Common myeloid progenitor, CD34-positive (primary cell): ENCODE measurements at regions not wholly inside any gene's neighbourhood (a gene's known extent, or its start where the extent isn't known, plus 50 kb on each side); places are given as distances from the start of the nearest gene placed in this dataset.

Experiments
- CTCF ChIA-PET: fragments of 350-600 bp; sonication (Branson Sonifier 250); formaldehyde crosslinking; loops from one replicate; lab custom pipeline; 2021; ENCODE audit warnings: antibody characterized with exemption; lab: Charles Lee
- POLR2A ChIA-PET: fragments of 350-600 bp; sonication (Branson Sonifier 250); formaldehyde crosslinking; loops from one replicate; lab custom pipeline; 2021; ENCODE audit warnings: antibody characterized with exemption; lab: Charles Lee
- DNase-seq, 3 donors: peaks; one replicate each; pipeline versions ENCODE4 v3.0.0 to v3.0.0-alpha.2; 2013
- H3K27ac ChIP-seq, 2 experiments: 1 replicate in 1 of 2; 2 replicates in 1 of 2; pipeline ENCODE4 v1.7.0; 2013; ENCODE audit warnings: inconsistent platforms in 2 of 2, low read length in 2 of 2, mild to moderate bottlenecking in 2 of 2, low read depth in 1 of 2, moderate library complexity in 1 of 2; ENCODE audit not compliant: severe bottlenecking in 2 of 2, insufficient read depth in 1 of 2, poor library complexity in 1 of 2
- H3K27me3 ChIP-seq, 5 experiments: replicated peaks in 2 of 5; 1 replicate in 3 of 5; 2 replicates in 2 of 5; pipeline versions ENCODE4 v1.6.1 to v1.7.0; 2013; ENCODE audit warnings: low read length in 4 of 5, mild to moderate bottlenecking in 2 of 5, moderate library complexity in 2 of 5, inconsistent platforms in 1 of 5; ENCODE audit not compliant: insufficient read depth in 5 of 5, control insufficient read depth in 4 of 5
- H3K36me3 ChIP-seq, 4 experiments: 1 replicate in 2 of 4; 2 replicates in 2 of 4; pipeline versions ENCODE4 v1.6.1 to v1.7.0; 2013; ENCODE audit warnings: low read length in 3 of 4, control low read depth in 1 of 4, mild to moderate bottlenecking in 1 of 4; ENCODE audit not compliant: control insufficient read depth in 4 of 4, insufficient read depth in 4 of 4
- H3K4me1 ChIP-seq, 4 experiments: 1 replicate in 3 of 4; 2 replicates in 1 of 4; pipeline versions ENCODE4 v1.6.1 to v1.7.1; 2013; ENCODE audit warnings: low read length in 3 of 4, mild to moderate bottlenecking in 3 of 4, control low read depth in 1 of 4, inconsistent platforms in 1 of 4, moderate library complexity in 1 of 4; ENCODE audit not compliant: control insufficient read depth in 4 of 4, insufficient read depth in 4 of 4; ENCODE audit errors: control extremely low read depth in 1 of 4
- H3K4me3 ChIP-seq, 7 experiments: 1 replicate in 4 of 7; 2 replicates in 3 of 7; pipeline versions ENCODE4 v1.5.1 to v1.7.0; 2013; ENCODE audit warnings: mild to moderate bottlenecking in 7 of 7, low read length in 6 of 7, moderate library complexity in 6 of 7, inconsistent platforms in 2 of 7, low read depth in 2 of 7, control low read depth in 1 of 7; ENCODE audit not compliant: insufficient read depth in 4 of 7, control insufficient read depth in 1 of 7; ENCODE audit errors: extremely low read depth in 1 of 7
- H3K9me3 ChIP-seq, 5 experiments: 1 replicate in 4 of 5; 2 replicates in 1 of 5; pipeline versions ENCODE4 v1.6.1 to v1.7.1; 2013; ENCODE audit warnings: low read length in 4 of 5, mild to moderate bottlenecking in 2 of 5, inconsistent platforms in 1 of 5, low read depth in 1 of 5, moderate library complexity in 1 of 5; ENCODE audit not compliant: control insufficient read depth in 4 of 5, insufficient read depth in 2 of 5; ENCODE audit errors: control extremely low read depth in 1 of 5
- WGBS: methylation state at CpG from one replicate; pipeline ENCODE4 v1.1.5; 2013; ENCODE audit not compliant: insufficient coverage; 5-methylcytosine and 5-hydroxymethylcytosine counted together

DNA sequence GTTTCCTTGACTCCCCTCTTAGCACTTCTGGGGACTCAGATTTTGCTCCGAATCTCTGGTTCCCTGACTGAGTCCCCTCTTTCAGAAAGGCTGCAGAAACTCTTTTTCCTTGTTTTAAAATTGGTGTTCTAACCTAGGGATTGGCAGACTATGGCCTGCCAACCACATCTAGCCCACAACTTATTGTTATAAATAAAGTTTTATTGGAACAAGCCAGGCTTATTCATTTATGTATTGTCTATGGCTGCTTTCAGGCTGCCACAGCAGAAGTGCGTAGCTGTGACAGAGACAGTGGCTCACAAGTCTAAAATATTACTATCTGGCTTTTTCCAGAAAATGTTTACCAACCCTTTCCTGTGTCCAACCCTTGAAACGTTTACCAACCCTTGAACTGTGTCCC lies 81.7 kb downstream of the IER5 start:
- ChIA-PET CTCF (interaction anchor here (1.5 to 3.3 kb wide), 3 partner anchors 17 to 131 kb away, joined by 5 to 12 read pairs (median 11); no protein-coding TSS in a partner anchor), POLR2A (no interaction called here)
- Histone ChIP-seq H3K27me3 (peaks cover 0 to 6% (median 0%) of the 10 kb centered on the region in 5 experiments), H3K9me3 (peaks cover 0 to 17% (median 12%) of the 10 kb centered on the region in 5 experiments), H3K36me3 (no peaks in the 10 kb centered on the region), H3K27ac (no peak overlapping the region), H3K4me1 (peaks cover 0 to 4% (median 0%) of the 10 kb centered on the region in 4 experiments), H3K4me3 (no peak overlapping the region)
- WGBS = no CpG with 5 or more reads among the region's 3 CpGs
- no peak for DNase-seq

DNA sequence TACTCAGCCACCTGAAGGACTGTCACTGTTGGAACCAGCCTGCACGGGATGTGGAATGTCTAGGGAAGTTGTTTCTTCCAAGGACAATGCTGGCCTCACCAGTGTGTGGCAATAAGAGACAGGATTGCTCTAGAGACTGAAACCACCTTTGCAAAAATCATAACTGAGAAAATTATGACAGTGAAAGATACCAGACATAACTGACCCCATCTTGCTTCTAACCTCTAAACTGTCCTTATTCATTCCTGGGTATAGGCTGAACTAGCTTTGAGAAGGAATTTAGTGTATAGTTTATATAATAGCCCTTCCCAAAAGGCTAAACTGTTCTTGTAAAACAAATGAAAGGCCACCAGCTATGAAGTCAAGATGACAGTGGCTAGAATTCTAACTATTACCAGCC lies 83.6 kb downstream of the IER5 start:
- H3K27ac ChIP-seq = no peak overlapping the region
- WGBS = no CpG with 5 or more reads among the region's 1 CpG
- peaks cover 0 to 8% (median 0%) of the 10 kb centered on the region in 5 experiments for H3K27me3 ChIP-seq
- no peaks in the 10 kb centered on the region for H3K36me3 ChIP-seq
- POLR2A ChIA-PET = no interaction called here
- no peak overlapping the region for H3K4me3 ChIP-seq
- CTCF ChIA-PET = interaction anchor here (1.2 kb wide), 1 partner anchor 88 kb away, joined by 3 read pairs; no protein-coding TSS in a partner anchor
- no peaks in the 10 kb centered on the region for H3K4me1 ChIP-seq
- no peak for DNase-seq
- H3K9me3 ChIP-seq = peaks cover 0 to 17% (median 12%) of the 10 kb centered on the region in 5 experiments

GRCh38 chr1:181173761-181174447 lies 85.4 kb downstream of the IER5 start:
- H3K36me3 ChIP-seq = no peaks in the 10 kb centered on the region
- no peak for DNase-seq
- ChIA-PET POLR2A (no interaction called here), CTCF (interaction anchor here (0.6 kb wide), 1 partner anchor 15 kb away, joined by 3 read pairs; no protein-coding TSS in a partner anchor)
- H3K4me3 ChIP-seq = no peak overlapping the region
- H3K9me3 ChIP-seq = peaks cover 0 to 17% (median 12%) of the 10 kb centered on the region in 5 experiments
- H3K27me3 ChIP-seq = peaks cover 0 to 3% (median 0%) of the 10 kb centered on the region in 5 experiments
- H3K4me1 ChIP-seq = no peaks in the 10 kb centered on the region
- H3K27ac ChIP-seq = no peak overlapping the region
- WGBS = 75% methylated on average over 4 of the region's 6 CpGs

- Histone ChIP-seq H3K27me3 (peaks cover 0 to 3% (median 0%) of the 10 kb centered on the region in 5 experiments), H3K27ac (no peak overlapping the region), H3K36me3 (no peaks in the 10 kb centered on the region), H3K9me3 (peaks cover 0 to 17% (median 12%) of the 10 kb centered on the region in 5 experiments), H3K4me1 (peaks cover 0 to 2% (median 1%) of the 10 kb centered on the region in 4 experiments), H3K4me3 (no peak overlapping the region)
- CTCF ChIA-PET = no interaction called here
- no peak for DNase-seq
- POLR2A ChIA-PET = no interaction called here
- 100% methylated on average over 2 of the region's 4 CpGs for WGBS
Observed at GRCh38 chr1:181174861-181175260, 86.4 kb downstream of the IER5 start.

GRCh38 chr1:181175356-181175910 lies 86.9 kb downstream of the IER5 start:
- Histone ChIP-seq H3K27me3 (peaks cover 0 to 4% (median 3%) of the 10 kb centered on the region in 5 experiments), H3K27ac (no peak overlapping the region), H3K9me3 (peaks cover 0 to 17% (median 12%) of the 10 kb centered on the region in 5 experiments), H3K36me3 (no peaks in the 10 kb centered on the region), H3K4me1 (peaks cover 0 to 5% (median 1%) of the 10 kb centered on the region in 4 experiments), H3K4me3 (no peak overlapping the region)
- POLR2A ChIA-PET = no interaction called here
- CTCF ChIA-PET = no interaction called here
- no peak for DNase-seq
- WGBS = 93% methylated on average over 2 of the region's 6 CpGs

DNA sequence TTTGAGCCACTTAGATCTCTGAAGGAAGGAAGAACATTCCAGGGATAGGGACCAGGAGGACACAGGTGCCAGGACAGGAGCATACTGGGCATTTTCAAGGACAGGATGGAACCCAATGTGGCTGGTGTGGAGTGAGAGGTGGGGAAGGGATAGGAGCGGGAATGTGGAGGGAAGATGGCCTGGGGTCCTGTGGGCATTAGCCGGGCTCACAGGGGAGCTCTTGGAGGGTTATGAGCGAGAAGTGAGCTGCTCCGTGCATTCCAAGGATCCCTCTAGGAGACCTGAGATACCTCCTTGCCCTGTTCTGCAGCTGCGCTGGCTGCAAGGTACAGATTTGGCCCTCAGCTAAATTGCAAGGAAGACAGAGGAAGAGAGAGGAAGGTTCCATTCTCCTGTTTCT lies 87.5 kb downstream of the IER5 start:
- Histone ChIP-seq H3K9me3 (peaks cover 0 to 17% (median 12%) of the 10 kb centered on the region in 5 experiments), H3K27me3 (peaks cover 0 to 8% (median 4%) of the 10 kb centered on the region in 5 experiments), H3K4me3 (no peak overlapping the region), H3K27ac (no peak overlapping the region), H3K36me3 (no peaks in the 10 kb centered on the region), H3K4me1 (peaks cover 0 to 5% (median 1%) of the 10 kb centered on the region in 4 experiments)
- WGBS = 85% methylated on average over 4 of the region's 5 CpGs
- CTCF ChIA-PET = no interaction called here
- POLR2A ChIA-PET = no interaction called here
- no peak for DNase-seq
